CD8-positive, alpha-beta memory T cell (primary cell): ENCODE measurements at regions not wholly inside any gene's neighbourhood (a gene's known extent, or its start where the extent isn't known, plus 50 kb on each side); places are given as distances from the start of the nearest gene placed in this dataset.

Experiments used
- CTCF ChIA-PET: fragments of 350-600 bp; sonication (Branson Sonifier 250); formaldehyde crosslinking; loops from one replicate; lab custom pipeline; 2021; ENCODE audit warnings: antibody characterized with exemption; lab: Charles Lee
- POLR2A ChIA-PET: fragments of 350-600 bp; sonication (Branson Sonifier 250); formaldehyde crosslinking; loops from one replicate; lab custom pipeline; 2021; ENCODE audit warnings: antibody characterized with exemption; lab: Charles Lee
- DNase-seq, 5 donors: peaks; one replicate each; pipeline versions ENCODE4 v3.0.0 to v3.0.0-alpha.2; 2020 to 2022; ENCODE audit warnings: mixed read lengths in 1 of 5
- H3K27ac ChIP-seq: one replicate; pipeline ENCODE4 v1.7.0; 2013; ENCODE audit warnings: low read depth, mild to moderate bottlenecking, low read length, moderate library complexity
- H3K27me3 ChIP-seq: 2 replicates; pipeline ENCODE4 v1.7.0; 2013; ENCODE audit warnings: low read length, mild to moderate bottlenecking; ENCODE audit not compliant: insufficient read depth, poor library complexity, severe bottlenecking
- H3K36me3 ChIP-seq: 2 replicates; pipeline ENCODE4 v1.7.0; 2013; ENCODE audit warnings: mild to moderate bottlenecking, low read length, moderate library complexity; ENCODE audit not compliant: insufficient read depth
- H3K4me1 ChIP-seq: 2 replicates; pipeline ENCODE4 v1.7.0; 2013; ENCODE audit warnings: mild to moderate bottlenecking, low read length, moderate library complexity; ENCODE audit not compliant: insufficient read depth
- H3K4me3 ChIP-seq: 2 replicates; pipeline ENCODE4 v1.7.0; 2013; ENCODE audit warnings: mild to moderate bottlenecking, low read length
- H3K9me3 ChIP-seq: 2 replicates; pipeline ENCODE4 v1.7.0; 2013; ENCODE audit warnings: mild to moderate bottlenecking, low read length
- H3K27ac Mint-ChIP-seq, 8 donors: one replicate each; pipeline ENCODE4 v1.8.0; 2020 to 2021; ENCODE audit warnings: mixed read lengths in 8 of 8, mild to moderate bottlenecking in 6 of 8, inconsistent platforms in 3 of 8, moderate library complexity in 3 of 8
- H3K27me3 Mint-ChIP-seq, 2 donors: one replicate each; pipeline ENCODE4 v1.8.0; 2020 to 2021; ENCODE audit warnings: mixed read lengths in 2 of 2, mild to moderate bottlenecking in 1 of 2, moderate library complexity in 1 of 2
- H3K36me3 Mint-ChIP-seq, 3 donors: one replicate each; pipeline ENCODE4 v1.8.0; 2020 to 2021; ENCODE audit warnings: mixed read lengths in 3 of 3, inconsistent platforms in 1 of 3, mild to moderate bottlenecking in 1 of 3
- H3K4me1 Mint-ChIP-seq, 3 donors: one replicate each; pipeline ENCODE4 v1.8.0; 2020 to 2021; ENCODE audit warnings: mixed read lengths in 3 of 3, inconsistent platforms in 1 of 3, mild to moderate bottlenecking in 1 of 3
- H3K4me3 Mint-ChIP-seq, 7 donors: one replicate each; pipeline ENCODE4 v1.8.0; 2020 to 2021; ENCODE audit warnings: mixed read lengths in 7 of 7, mild to moderate bottlenecking in 6 of 7, moderate library complexity in 4 of 7, inconsistent platforms in 2 of 7
- H3K9me3 Mint-ChIP-seq, 5 donors: one replicate each; pipeline ENCODE4 v1.8.0; 2020 to 2022; ENCODE audit warnings: mixed read lengths in 5 of 5, mild to moderate bottlenecking in 3 of 5, moderate library complexity in 2 of 5, inconsistent platforms in 1 of 5

GRCh38 chr2:807300-807699, 130.1 kb upstream of the TMEM18 start:
- Mint-ChIP-seq H3K27me3 (no peaks in the 10 kb centered on the region), H3K4me3 (no peak overlapping the region), H3K4me1 (no peaks in the 10 kb centered on the region), H3K27ac (no peak overlapping the region), H3K9me3 (no peaks in the 10 kb centered on the region), H3K36me3 (no peaks in the 10 kb centered on the region)
- Histone ChIP-seq H3K4me1 (no peaks in the 10 kb centered on the region), H3K4me3 (no peak overlapping the region), H3K36me3 (no peaks in the 10 kb centered on the region), H3K27me3 (no peaks in the 10 kb centered on the region), H3K27ac (no peak overlapping the region), H3K9me3 (no peaks in the 10 kb centered on the region)
- POLR2A ChIA-PET = no interaction called here
- CTCF ChIA-PET = no interaction called here
- no peak for DNase-seq

DNA sequence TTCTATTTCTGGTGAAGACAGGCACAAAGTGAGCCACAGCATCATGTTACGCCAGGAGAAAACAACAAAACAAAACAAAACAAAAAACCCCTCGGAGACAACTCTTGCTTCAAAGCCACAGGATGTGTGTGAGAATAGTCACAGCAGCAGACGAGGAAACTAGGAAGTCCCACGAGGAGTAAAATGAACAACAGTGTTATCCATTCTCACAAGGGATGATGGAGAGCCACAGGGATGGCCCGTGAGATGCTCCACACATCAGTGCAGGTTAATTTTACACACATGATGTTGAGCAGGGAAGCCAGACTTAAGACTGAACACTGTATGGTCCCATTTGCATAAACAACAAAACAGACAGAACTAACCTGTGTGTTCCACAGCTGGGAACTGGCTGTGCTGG, 128.5 kb upstream of the TMEM18 start:
- Mint-ChIP-seq H3K4me3 (no peak overlapping the region), H3K27ac (no peak overlapping the region), H3K36me3 (no peaks in the 10 kb centered on the region), H3K9me3 (no peaks in the 10 kb centered on the region), H3K4me1 (no peaks in the 10 kb centered on the region), H3K27me3 (no peaks in the 10 kb centered on the region)
- POLR2A ChIA-PET = no interaction called here
- Histone ChIP-seq H3K4me3 (no peak overlapping the region), H3K27me3 (no peaks in the 10 kb centered on the region), H3K9me3 (no peaks in the 10 kb centered on the region), H3K36me3 (no peaks in the 10 kb centered on the region), H3K27ac (no peak overlapping the region), H3K4me1 (no peaks in the 10 kb centered on the region)
- no peak for DNase-seq
- CTCF ChIA-PET = no interaction called here

- POLR2A ChIA-PET = no interaction called here
Measured at GRCh38 chr2:797993-798392, 120.8 kb upstream of the TMEM18 start.

GRCh38 chr2:797556-797955, 120.3 kb upstream of the TMEM18 start:
- no peaks in the 10 kb centered on the region for H3K36me3 Mint-ChIP-seq
- no peaks in the 10 kb centered on the region for H3K4me1 ChIP-seq
- no peaks in the 10 kb centered on the region for H3K4me1 Mint-ChIP-seq
- H3K4me3 Mint-ChIP-seq = no peak overlapping the region
- DNase-seq = no peak
- no peak overlapping the region for H3K27ac Mint-ChIP-seq
- no peaks in the 10 kb centered on the region for H3K27me3 ChIP-seq
- H3K27me3 Mint-ChIP-seq = peaks cover 0 to 8% of the 10 kb centered on the region in 2 donors
- H3K4me3 ChIP-seq = no peak overlapping the region
- CTCF ChIA-PET = no interaction called here
- no peaks in the 10 kb centered on the region for H3K9me3 Mint-ChIP-seq
- POLR2A ChIA-PET = no interaction called here
- no peaks in the 10 kb centered on the region for H3K36me3 ChIP-seq
- no peaks in the 10 kb centered on the region for H3K9me3 ChIP-seq
- no peak overlapping the region for H3K27ac ChIP-seq

More at GRCh38 chr2:797993-798392, 120.8 kb upstream of the TMEM18 start:
- no peak overlapping the region for H3K27ac Mint-ChIP-seq
- H3K36me3 Mint-ChIP-seq = no peaks in the 10 kb centered on the region
- no peak for DNase-seq
- H3K9me3 Mint-ChIP-seq = no peaks in the 10 kb centered on the region
- Histone ChIP-seq H3K4me3 (no peak overlapping the region), H3K4me1 (no peaks in the 10 kb centered on the region), H3K9me3 (no peaks in the 10 kb centered on the region), H3K36me3 (no peaks in the 10 kb centered on the region), H3K27me3 (no peaks in the 10 kb centered on the region), H3K27ac (no peak overlapping the region)
- peaks cover 0 to 8% of the 10 kb centered on the region in 2 donors for H3K27me3 Mint-ChIP-seq
- no peaks in the 10 kb centered on the region for H3K4me1 Mint-ChIP-seq
- H3K4me3 Mint-ChIP-seq = no peak overlapping the region
- CTCF ChIA-PET = no interaction called here

GRCh38 chr2:796141-796985, 119.2 kb upstream of the TMEM18 start:
- Mint-ChIP-seq H3K4me1 (no peaks in the 10 kb centered on the region), H3K27me3 (peaks cover 0 to 8% of the 10 kb centered on the region in 2 donors), H3K9me3 (no peaks in the 10 kb centered on the region), H3K4me3 (no peak overlapping the region), H3K36me3 (no peaks in the 10 kb centered on the region), H3K27ac (no peak overlapping the region)
- H3K9me3 ChIP-seq = no peaks in the 10 kb centered on the region
- CTCF ChIA-PET = no interaction called here
- H3K27ac ChIP-seq = no peak overlapping the region
- no peaks in the 10 kb centered on the region for H3K27me3 ChIP-seq
- POLR2A ChIA-PET = no interaction called here
- no peaks in the 10 kb centered on the region for H3K36me3 ChIP-seq
- DNase-seq = no peak
- no peak overlapping the region for H3K4me3 ChIP-seq
- no peaks in the 10 kb centered on the region for H3K4me1 ChIP-seq

GRCh38 chr2:795531-796041, 118.4 kb upstream of the TMEM18 start:
- Histone ChIP-seq H3K4me3 (no peak overlapping the region), H3K27me3 (no peaks in the 10 kb centered on the region), H3K9me3 (no peaks in the 10 kb centered on the region), H3K36me3 (no peaks in the 10 kb centered on the region), H3K4me1 (no peaks in the 10 kb centered on the region), H3K27ac (no peak overlapping the region)
- peak overlapping the region in 1 of 8 donors; percentile 59 for H3K27ac Mint-ChIP-seq
- no peak for DNase-seq
- no peaks in the 10 kb centered on the region for H3K9me3 Mint-ChIP-seq
- H3K27me3 Mint-ChIP-seq = peaks cover 1 to 8% of the 10 kb centered on the region in 2 donors
- ChIA-PET CTCF (no interaction called here), POLR2A (no interaction called here)
- H3K4me3 Mint-ChIP-seq = no peak overlapping the region
- H3K4me1 Mint-ChIP-seq = no peaks in the 10 kb centered on the region
- no peaks in the 10 kb centered on the region for H3K36me3 Mint-ChIP-seq

DNA sequence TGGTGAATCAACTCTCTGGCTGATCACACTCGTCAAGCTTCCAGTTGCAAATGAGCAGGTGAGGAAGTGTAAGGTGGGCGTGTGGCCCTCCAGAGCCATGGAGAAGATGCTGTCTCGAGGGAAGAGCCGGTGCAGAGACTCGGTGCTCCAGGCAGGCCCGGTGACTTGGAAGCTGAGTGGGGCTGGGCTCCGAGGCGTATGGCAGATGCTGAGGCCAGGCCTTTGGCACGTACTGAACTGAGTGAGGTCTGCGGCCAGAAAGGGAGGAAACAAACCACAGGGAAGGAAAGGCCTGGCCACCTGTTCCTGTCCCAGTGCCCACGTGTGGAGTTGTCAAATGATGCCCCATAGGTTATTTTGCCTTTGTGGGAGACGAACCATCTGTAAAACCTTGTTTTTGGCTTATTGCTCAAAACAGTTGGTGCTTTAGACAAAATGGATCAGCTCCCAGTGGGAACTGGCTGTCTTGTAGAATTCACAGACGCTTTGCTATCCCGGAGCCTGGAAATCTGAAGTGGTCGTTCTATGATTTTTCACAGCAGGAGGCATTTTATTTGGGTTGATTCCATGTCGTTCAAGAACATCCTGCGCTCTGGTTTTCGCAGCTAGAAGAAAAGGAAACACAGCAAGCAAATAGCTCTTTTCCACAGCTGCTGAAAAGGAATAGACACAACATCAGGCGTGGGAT, 117.5 kb upstream of the TMEM18 start:
- ChIA-PET CTCF (no interaction called here), POLR2A (no interaction called here)
- H3K27me3 ChIP-seq = no peaks in the 10 kb centered on the region
- H3K36me3 ChIP-seq = no peaks in the 10 kb centered on the region
- Mint-ChIP-seq H3K36me3 (no peaks in the 10 kb centered on the region), H3K4me3 (no peak overlapping the region), H3K27me3 (peaks cover 1 to 8% of the 10 kb centered on the region in 2 donors), H3K9me3 (no peaks in the 10 kb centered on the region), H3K4me1 (no peaks in the 10 kb centered on the region), H3K27ac (no peak overlapping the region)
- no peak for DNase-seq
- no peaks in the 10 kb centered on the region for H3K9me3 ChIP-seq
- no peak overlapping the region for H3K27ac ChIP-seq
- no peaks in the 10 kb centered on the region for H3K4me1 ChIP-seq
- H3K4me3 ChIP-seq = no peak overlapping the region

DNA sequence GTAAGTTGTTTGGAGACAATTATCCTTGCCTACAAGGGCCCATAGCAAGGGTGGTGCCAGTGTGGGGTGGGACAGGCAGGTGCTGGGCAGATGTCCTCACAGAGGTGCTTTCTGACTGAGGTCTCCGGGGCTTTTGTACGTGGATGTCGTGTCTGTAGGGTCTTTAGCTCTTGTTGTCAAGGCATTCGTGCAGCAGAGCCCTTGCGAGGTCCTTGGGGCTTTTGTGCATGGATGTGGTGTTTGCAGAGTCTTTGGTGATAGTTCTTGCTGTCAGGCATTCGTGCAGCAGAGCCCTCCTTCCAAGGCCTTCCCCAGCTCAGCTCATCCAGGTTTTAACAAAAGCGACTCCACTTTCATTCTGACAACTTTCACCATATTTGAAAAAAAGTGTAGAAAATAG, 116.0 kb upstream of the TMEM18 start:
- no peaks in the 10 kb centered on the region for H3K9me3 Mint-ChIP-seq
- no peaks in the 10 kb centered on the region for H3K4me1 Mint-ChIP-seq
- H3K27me3 Mint-ChIP-seq = peaks cover 1 to 8% of the 10 kb centered on the region in 2 donors
- no peak overlapping the region for H3K4me3 Mint-ChIP-seq
- Histone ChIP-seq H3K4me3 (no peak overlapping the region), H3K27ac (no peak overlapping the region), H3K4me1 (no peaks in the 10 kb centered on the region), H3K36me3 (no peaks in the 10 kb centered on the region), H3K27me3 (no peaks in the 10 kb centered on the region), H3K9me3 (no peaks in the 10 kb centered on the region)
- no peak for DNase-seq
- no peak overlapping the region for H3K27ac Mint-ChIP-seq
- ChIA-PET POLR2A (no interaction called here), CTCF (no interaction called here)
- H3K36me3 Mint-ChIP-seq = no peaks in the 10 kb centered on the region
